Prostate gland (tissue), 2 donors: ENCODE measurements at regions not wholly inside any gene's neighbourhood (a gene's known extent, or its start where the extent isn't known, plus 50 kb on each side); places are given as distances from the start of the nearest gene placed in this dataset.

ENCODE experiments used
- CTCF ChIP-seq, 4 experiments: fragments of 200-600 bp in 2 of 4; fragments of 450-650 bp in 2 of 4; sonication (generic) in 2 of 4; IDR thresholded peaks; 1 replicate in 3 of 4; 2 replicates in 1 of 4; pipeline ENCODE4 v1.5.1; 2016 to 2019; ENCODE audit warnings: antibody characterized with exemption in 4 of 4, mild to moderate bottlenecking in 2 of 4, moderate library complexity in 2 of 4
- POLR2AphosphoS5 ChIP-seq: sonication (generic); formaldehyde crosslinking; IDR thresholded peaks from one replicate; pipeline ENCODE4 v1.6.1; 2017; ENCODE audit warnings: antibody characterized with exemption

GRCh38 chr9:108489567-108489966, 366.2 kb downstream of the ACTL7B start:
- TF ChIP-seq CTCF (IDR thresholded peaks at IDR 0.05), result no peak
- no peak for TF ChIP-seq POLR2AphosphoS5
